ENCODE measurements at regions not wholly inside any gene's neighbourhood (a gene's known extent, or its start where the extent isn't known, plus 50 kb on each side); places are given as distances from the start of the nearest gene placed in this dataset.

DNA sequence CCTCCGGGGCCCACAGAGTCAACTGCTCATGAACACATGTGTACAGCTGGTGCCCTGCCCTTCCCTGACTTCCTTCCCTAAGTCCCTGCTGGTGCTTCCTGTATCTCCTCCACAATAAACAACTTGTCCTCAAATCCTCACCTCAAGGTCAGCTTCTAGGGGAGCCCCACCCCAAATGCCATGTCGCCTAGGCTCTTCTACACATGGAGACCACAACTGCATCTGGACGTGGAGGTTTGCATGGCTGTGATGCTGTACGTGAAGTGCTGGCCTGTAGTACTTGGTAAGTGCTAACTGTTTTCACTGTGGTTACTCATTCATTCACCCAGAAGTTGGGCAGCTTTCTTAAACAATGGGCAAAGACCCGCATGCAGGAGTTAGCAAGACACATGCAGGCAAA is 359.5 kb downstream of the SHANK2 start (continued):
- TF ChIP-seq, protein P1, sequence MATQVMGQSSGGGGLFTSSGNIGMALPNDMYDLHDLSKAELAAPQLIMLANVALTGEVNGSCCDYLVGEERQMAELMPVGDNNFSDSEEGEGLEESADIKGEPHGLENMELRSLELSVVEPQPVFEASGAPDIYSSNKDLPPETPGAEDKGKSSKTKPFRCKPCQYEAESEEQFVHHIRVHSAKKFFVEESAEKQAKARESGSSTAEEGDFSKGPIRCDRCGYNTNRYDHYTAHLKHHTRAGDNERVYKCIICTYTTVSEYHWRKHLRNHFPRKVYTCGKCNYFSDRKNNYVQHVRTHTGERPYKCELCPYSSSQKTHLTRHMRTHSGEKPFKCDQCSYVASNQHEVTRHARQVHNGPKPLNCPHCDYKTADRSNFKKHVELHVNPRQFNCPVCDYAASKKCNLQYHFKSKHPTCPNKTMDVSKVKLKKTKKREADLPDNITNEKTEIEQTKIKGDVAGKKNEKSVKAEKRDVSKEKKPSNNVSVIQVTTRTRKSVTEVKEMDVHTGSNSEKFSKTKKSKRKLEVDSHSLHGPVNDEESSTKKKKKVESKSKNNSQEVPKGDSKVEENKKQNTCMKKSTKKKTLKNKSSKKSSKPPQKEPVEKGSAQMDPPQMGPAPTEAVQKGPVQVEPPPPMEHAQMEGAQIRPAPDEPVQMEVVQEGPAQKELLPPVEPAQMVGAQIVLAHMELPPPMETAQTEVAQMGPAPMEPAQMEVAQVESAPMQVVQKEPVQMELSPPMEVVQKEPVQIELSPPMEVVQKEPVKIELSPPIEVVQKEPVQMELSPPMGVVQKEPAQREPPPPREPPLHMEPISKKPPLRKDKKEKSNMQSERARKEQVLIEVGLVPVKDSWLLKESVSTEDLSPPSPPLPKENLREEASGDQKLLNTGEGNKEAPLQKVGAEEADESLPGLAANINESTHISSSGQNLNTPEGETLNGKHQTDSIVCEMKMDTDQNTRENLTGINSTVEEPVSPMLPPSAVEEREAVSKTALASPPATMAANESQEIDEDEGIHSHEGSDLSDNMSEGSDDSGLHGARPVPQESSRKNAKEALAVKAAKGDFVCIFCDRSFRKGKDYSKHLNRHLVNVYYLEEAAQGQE (IDR thresholded peaks at IDR 0.05; ENCODE audit: low read depth): no peak
- TF ChIP-seq SRF (IDR thresholded peaks at IDR 0.05; ENCODE audit: low read depth): no peak

DNA sequence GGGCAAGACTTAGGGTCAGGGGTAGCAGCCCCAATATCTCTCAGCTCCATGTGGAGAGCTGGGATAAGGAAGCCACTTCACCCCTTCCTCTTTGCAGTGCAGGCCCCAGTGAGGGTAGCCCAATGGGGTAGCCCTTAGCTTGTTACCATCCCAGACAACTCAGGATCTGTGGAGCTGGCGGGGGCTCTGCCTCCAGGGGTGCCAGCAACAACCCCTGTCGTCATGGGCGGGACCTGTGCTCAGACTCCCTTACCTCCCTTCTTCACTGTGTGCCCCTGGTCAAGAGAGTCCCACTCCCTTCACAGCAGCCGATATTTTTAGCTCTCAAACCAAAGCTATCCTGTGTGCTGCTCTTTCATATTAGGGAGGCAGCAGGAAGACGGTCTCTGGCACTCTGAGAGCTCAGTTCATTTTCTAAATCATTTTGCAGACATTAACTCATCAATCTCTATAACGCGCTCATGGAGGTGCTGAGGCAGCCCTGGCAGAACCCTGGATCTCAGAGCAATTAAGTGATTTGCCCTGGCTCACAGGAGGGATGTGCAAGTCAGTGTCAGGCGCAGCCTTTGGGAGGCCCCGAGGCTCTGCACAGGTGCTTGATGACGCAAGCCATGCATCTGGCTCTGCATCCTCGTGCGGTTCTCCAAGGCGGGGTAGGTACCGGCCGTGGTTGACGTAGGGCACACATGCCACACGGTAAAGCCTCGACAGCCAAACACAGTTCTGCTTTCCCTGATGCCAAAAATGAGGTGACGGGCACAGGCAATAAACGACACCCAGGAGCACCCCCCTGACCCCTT is 357.6 kb downstream of the SHANK2 start:
- TF ChIP-seq, protein P2, sequence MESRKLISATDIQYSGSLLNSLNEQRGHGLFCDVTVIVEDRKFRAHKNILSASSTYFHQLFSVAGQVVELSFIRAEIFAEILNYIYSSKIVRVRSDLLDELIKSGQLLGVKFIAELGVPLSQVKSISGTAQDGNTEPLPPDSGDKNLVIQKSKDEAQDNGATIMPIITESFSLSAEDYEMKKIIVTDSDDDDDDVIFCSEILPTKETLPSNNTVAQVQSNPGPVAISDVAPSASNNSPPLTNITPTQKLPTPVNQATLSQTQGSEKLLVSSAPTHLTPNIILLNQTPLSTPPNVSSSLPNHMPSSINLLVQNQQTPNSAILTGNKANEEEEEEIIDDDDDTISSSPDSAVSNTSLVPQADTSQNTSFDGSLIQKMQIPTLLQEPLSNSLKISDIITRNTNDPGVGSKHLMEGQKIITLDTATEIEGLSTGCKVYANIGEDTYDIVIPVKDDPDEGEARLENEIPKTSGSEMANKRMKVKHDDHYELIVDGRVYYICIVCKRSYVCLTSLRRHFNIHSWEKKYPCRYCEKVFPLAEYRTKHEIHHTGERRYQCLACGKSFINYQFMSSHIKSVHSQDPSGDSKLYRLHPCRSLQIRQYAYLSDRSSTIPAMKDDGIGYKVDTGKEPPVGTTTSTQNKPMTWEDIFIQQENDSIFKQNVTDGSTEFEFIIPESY (IDR thresholded peaks at IDR 0.05; ENCODE audit: extremely low read depth, insufficient replicate concordance, low read length): no peak
- no peak for TF ChIP-seq JUND (IDR thresholded peaks at IDR 0.05)
- H3K9ac ChIP-seq (ENCODE audit: low read length): no peak overlapping the region
- no peaks in the 10 kb centered on the region for H3K79me2 ChIP-seq (ENCODE audit: insufficient read depth, low read length)
- H3K4me1 ChIP-seq (ENCODE audit: control insufficient read depth in 1 of 2, insufficient read depth in 2 of 2, low read length in 2 of 2): no peaks in the 10 kb centered on the region
- no peak overlapping the region for H3K27ac ChIP-seq (ENCODE audit: low read depth, low read length)
- ChIA-PET RAD21 (ENCODE audit: low non-redundant PET in 1 of 2, low total read pairs in 2 of 2, uncharacterized antibody in 2 of 2, unreplicated experiment in 2 of 2) (no interaction called here), POLR2A (no interaction called here), CTCF (no interaction called here)
- ATAC-seq (no peak), DNase-seq (ENCODE audit: low read depth, low spot score) (no peak)
- no TSS peak for BruUV-seq (replicated peaks)
- peaks cover 0 to 9% of the 10 kb centered on the region in 2 experiments; a peak in 1 of 4 replicates for H3K9me3 ChIP-seq (ENCODE audit: control insufficient read depth in 1 of 2, insufficient read depth in 1 of 2, low read depth in 1 of 2, low read length in 2 of 2)
- H3K36me3 ChIP-seq (ENCODE audit: control insufficient read depth in 1 of 2, insufficient read depth in 2 of 2, low read length in 2 of 2): no peaks in the 10 kb centered on the region
- intact Hi-C loops (cut with micrococcal nuclease): no loop called here
- H2AFZ ChIP-seq (ENCODE audit: low read depth, low read length, poor library complexity, severe bottlenecking): no peak overlapping the region
- H3K9me2 ChIP-seq (ENCODE audit: insufficient read depth): no peaks in the 10 kb centered on the region
- no peaks in the 10 kb centered on the region for H3K27me3 ChIP-seq (ENCODE audit: insufficient read depth, low read length)
- no peak overlapping the region for H3K4me3 ChIP-seq (replicated peaks in 1 of 2; ENCODE audit: low read depth in 1 of 2, low read length in 2 of 2)
- no peaks in the 10 kb centered on the region for H4K20me1 ChIP-seq (ENCODE audit: insufficient read depth)
- H3K4me2 ChIP-seq (ENCODE audit: low read length): no peak overlapping the region
